Mucosa of gallbladder (tissue), 1 donor: ENCODE measurements at regions not wholly inside any gene's neighbourhood (a gene's known extent, or its start where the extent isn't known, plus 50 kb on each side); places are given as distances from the start of the nearest gene placed in this dataset.
A peak's percentile ranks its signal among the peaks of the same experiment; 100 is the strongest.
"Not testable (repeated sequence)": the region's sequence is repeated elsewhere in the genome, so short reads cannot be mapped to it uniquely, and the experiment has no call there.

Source experiments
- DNase-seq: peaks from one replicate; pipeline ENCODE4 v3.0.0-alpha.2; 2020; ENCODE audit warnings: low spot score
- donor health status: DM: no; HTN: no; CAD: no.

- DNase-seq = no peak
Observed at GRCh38 chr1:90349510-90349909, 354.6 kb downstream of the ZNF326 start.

- no peak for DNase-seq
Observed at GRCh38 chr1:90348934-90349333, 354.0 kb downstream of the ZNF326 start.

- DNase-seq = not testable (repeated sequence)
Observed at GRCh38 chr1:90348459-90348858, 353.5 kb downstream of the ZNF326 start.

GRCh38 chr1:90347366-90347765 is 352.5 kb downstream of the ZNF326 start:
- DNase-seq = no peak

GRCh38 chr1:90346757-90347156 is 351.8 kb downstream of the ZNF326 start:
- no peak for DNase-seq

GRCh38 chr1:90346349-90346748 is 351.4 kb downstream of the ZNF326 start:
- no peak for DNase-seq

- DNase-seq = no peak
Observed at GRCh38 chr1:90344963-90345730, 350.2 kb downstream of the ZNF326 start.

- DNase-seq = no peak
Observed at GRCh38 chr1:90341516-90341915, 346.6 kb downstream of the ZNF326 start.

GRCh38 chr1:90340606-90341005 is 345.7 kb downstream of the ZNF326 start:
- DNase-seq = no peak

GRCh38 chr1:90339811-90340210 is 344.9 kb downstream of the ZNF326 start:
- DNase-seq = no peak

- DNase-seq = no peak
Observed at GRCh38 chr1:90336552-90337324, 341.8 kb downstream of the ZNF326 start.

GRCh38 chr1:90335558-90335957 is 340.6 kb downstream of the ZNF326 start:
- DNase-seq = no peak

GRCh38 chr1:90334137-90334536 is 339.2 kb downstream of the ZNF326 start:
- DNase-seq = no peak

GRCh38 chr1:90325168-90325567 is 330.3 kb downstream of the ZNF326 start:
- no peak for DNase-seq

- no peak for DNase-seq
Observed at GRCh38 chr1:90322186-90322585, 327.3 kb downstream of the ZNF326 start.

- DNase-seq = no peak
Observed at GRCh38 chr1:90319918-90320317, 325.0 kb downstream of the ZNF326 start.

GRCh38 chr1:90318431-90318830 is 323.5 kb downstream of the ZNF326 start:
- no peak for DNase-seq

GRCh38 chr1:90317628-90318027 is 322.7 kb downstream of the ZNF326 start:
- DNase-seq = no peak

- DNase-seq = no peak
Observed at GRCh38 chr1:90314533-90314932, 319.6 kb downstream of the ZNF326 start.

GRCh38 chr1:90313778-90314177 is 318.9 kb downstream of the ZNF326 start:
- peak; percentile 16 for DNase-seq

GRCh38 chr1:90309806-90310205 is 314.9 kb downstream of the ZNF326 start:
- no peak for DNase-seq

GRCh38 chr1:90308421-90308820 is 313.5 kb downstream of the ZNF326 start:
- DNase-seq = no peak

- DNase-seq = no peak
Observed at GRCh38 chr1:90305577-90305976, 310.7 kb downstream of the ZNF326 start.
